T-helper 1 cell (primary cell): ENCODE measurements at regions not wholly inside any gene's neighbourhood (a gene's known extent, or its start where the extent isn't known, plus 50 kb on each side); places are given as distances from the start of the nearest gene placed in this dataset.
"Not testable (repeated sequence)": the region's sequence is repeated elsewhere in the genome, so short reads cannot be mapped to it uniquely, and the experiment has no call there.

Experiments
- DNase-seq, 5 donors: peaks; one replicate each; pipeline ENCODE4 v3.0.0-alpha.2; 2012 to 2020

GRCh38 chr22:25492841-25493734, 71.4 kb upstream of the GRK3 start:
- DNase-seq, result no peak

GRCh38 chr22:25493794-25494193, 70.7 kb upstream of the GRK3 start:
- no peak for DNase-seq

DNA sequence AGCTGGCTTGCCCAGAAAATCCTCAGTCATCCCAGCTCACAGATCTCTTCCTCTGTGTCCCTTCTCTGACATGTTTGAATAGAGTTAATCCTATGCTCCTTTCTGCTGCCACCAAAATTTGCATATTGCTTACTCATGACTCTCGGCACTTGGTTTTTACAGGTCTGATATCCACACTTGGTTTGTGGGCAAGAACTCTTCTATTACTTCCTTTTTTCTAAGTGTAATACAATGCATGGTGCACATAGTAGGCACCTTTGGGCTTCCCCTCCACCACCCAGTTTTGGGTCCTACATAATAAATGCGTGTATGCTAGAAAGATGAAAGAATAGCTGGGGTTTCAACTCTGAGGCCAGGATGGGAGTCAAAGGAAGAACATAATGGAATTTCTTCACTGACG, 69.7 kb upstream of the GRK3 start:
- DNase-seq, result peak in 1 of 5 donors; percentile 15

- DNase-seq, result no peak
Measured at GRCh38 chr22:25495285-25495684, 69.2 kb upstream of the GRK3 start.

DNA sequence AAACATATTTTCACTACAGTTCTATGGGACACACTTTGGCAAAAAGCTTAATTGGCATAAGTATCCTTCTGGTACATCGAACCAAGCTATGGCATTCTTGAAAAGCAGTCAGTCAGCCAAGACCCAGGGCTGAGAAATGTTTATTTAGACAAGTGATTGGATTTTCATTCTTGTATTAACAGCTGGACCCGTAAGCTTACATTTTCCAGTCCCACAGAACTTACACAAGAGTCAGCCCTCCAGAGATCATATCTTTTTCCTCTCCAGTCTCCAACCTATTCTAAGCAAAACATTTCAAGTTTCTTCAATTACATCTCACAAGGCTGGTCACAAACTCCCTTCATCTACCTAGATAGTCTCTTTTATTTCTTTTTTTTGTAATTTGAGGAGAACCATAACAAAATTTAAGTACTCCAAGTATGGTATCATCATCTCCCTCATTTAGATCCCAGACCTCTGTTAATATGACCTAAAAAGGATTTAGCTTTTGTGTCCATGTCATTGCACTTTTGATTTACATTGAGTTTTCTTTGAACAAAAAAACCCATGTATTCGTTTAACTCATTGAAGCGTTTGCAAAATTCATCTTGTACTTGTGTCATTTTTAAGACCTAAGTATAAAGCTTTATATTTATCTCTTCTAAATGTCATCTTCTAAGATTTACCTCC, 67.9 kb upstream of the GRK3 start:
- DNase-seq, result no peak

- no peak for DNase-seq
Measured at GRCh38 chr22:25497181-25497641, 67.3 kb upstream of the GRK3 start.

DNA sequence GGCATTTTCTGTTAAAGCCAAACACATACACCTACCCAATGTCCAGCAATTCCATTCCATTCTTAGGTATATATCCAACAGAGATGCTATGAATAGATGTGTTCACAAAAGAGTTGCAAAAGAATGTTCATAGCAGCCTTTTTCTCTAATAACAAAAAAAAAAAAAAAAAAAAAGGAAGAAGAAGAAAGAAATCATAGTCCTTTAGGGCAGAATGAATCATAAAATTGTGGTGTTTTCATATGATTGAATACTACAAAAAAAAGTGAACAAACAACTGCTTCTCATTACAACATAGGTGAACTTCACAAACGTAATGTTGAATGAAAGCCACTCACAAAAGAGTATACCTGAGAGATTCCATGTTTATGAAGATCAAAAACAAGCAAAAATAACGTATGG, 66.8 kb upstream of the GRK3 start:
- DNase-seq, result no peak

GRCh38 chr22:25500671-25501070, 63.8 kb upstream of the GRK3 start:
- DNase-seq, result not testable (repeated sequence)

GRCh38 chr22:25504017-25504416, 60.5 kb upstream of the GRK3 start:
- not testable (repeated sequence) for DNase-seq

DNA sequence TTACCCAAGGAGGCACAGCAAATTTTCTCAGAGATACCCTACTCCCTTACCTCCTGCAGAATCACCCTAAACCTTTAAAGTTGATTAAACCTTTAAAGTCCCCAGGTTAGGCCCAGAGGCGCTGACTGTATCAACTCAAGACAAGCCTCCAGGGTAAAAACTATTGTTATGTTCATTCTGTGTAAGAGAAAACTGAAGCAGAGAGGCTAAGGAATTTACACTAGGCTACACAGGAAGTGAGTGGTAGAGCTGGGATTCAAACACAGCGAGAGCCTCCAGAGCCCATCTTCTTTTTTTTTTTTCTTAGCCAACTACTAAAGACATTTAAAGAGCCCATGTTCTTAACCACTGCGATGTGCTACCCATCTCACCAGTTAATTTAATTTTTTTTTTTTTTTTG, 56.3 kb upstream of the GRK3 start:
- DNase-seq, result no peak

DNA sequence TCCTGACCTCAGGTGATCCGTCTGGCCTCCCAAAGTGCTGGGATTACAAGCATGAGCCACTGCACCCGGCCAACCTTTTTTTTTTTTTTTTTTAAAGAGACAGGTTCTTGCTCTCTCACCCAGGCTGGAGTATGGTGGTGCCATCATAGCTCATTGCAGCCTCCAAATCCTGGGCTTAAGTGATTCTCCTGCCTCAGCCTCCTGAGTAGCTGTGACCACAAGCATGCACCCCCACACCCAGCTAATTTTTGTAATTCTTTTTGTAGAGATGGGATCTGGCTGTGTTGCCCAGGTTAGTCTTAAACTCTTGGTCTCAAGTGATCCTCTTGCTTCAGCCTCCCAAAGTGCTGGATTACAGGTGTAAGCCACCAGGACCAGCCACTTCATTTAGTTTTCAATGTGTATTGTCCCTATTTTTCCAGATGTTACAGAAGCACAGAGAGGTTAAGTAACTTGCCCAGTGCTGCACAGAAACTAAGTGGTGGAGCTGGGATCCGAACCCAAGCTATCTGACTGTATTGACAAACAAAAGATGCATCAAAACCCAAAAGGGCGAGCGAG, 55.6 kb upstream of the GRK3 start:
- DNase-seq, result no peak

- no peak for DNase-seq
Measured at GRCh38 chr22:25509374-25509791, 55.1 kb upstream of the GRK3 start.

DNA sequence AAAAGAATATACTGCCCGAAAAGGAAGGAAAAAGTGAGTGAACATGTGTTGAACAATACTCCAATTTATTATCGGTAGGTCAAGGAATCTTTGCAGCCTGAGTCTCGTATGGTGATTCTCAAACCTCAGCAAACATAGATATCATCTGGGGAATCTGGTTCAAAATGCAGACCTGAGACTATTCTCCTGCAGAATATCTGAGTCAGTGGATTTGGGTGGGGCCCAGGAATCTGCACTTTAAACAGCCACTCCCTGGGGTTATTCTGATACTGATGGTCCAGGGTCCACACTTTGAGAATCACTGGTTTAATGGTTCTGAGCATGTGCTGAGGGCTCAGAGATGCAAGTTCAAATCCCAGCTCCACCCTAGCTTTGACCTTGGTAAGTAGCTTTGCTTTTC, 53.6 kb upstream of the GRK3 start:
- no peak for DNase-seq

DNA sequence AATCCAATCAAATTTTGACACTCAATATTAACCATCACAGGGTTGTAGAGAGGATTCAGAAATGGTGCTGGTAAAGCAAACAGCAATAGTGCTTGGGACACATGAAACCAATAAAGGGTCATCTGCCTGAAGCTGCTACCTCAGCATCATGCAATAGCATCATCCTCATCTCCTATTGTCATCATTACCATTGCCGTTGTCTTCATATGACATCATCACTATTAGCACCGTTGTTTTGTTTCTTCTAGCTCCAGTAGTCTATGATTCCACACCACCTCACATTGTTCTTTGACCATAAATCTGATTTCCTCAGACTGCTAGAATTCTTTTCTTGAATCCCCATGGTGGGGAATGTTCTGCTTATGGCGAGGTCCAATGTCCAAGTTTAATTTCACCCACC, 52.8 kb upstream of the GRK3 start:
- DNase-seq, result no peak

DNA sequence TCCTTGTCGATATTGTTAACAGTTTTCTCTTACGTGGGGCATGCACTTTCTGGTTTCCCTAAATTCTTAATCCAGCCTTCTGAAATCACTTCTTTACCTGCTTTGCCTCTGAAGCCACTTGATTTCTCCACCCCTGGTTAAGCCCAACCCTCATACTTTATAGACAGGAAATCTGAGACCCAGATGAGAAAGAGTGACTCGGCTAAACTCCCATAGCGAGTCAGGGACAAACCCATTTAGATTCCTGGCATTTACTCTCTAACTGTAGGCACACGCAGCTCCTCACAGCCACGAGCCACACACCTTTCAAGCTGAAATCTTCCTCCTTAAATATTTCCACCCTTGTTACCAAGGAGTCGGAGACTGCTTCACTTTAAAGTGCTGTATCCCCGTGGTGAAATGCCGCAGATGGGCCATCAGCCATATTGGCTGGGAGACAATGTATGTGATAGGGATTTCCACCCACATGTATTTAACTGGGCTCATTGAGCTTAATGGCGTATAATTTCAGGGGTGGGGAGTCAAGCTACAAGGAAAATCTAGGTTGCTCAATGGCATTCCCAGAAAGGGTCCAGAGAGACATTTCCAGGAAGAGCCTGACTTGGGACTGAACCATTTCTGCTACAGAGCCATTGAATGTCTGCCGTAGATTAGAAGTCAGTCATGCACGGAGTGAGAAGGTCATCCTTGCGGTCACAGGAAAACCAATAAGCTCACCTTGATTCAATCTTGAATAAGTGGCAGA, 49.9 kb upstream of the GRK3 start:
- no peak for DNase-seq
